Left kidney (tissue), 1 donor: ENCODE measurements at regions not wholly inside any gene's neighbourhood (a gene's known extent, or its start where the extent isn't known, plus 50 kb on each side); places are given as distances from the start of the nearest gene placed in this dataset.
"Not testable (repeated sequence)": the region's sequence is repeated elsewhere in the genome, so short reads cannot be mapped to it uniquely, and the experiment has no call there.

Experiments
- DNase-seq: peaks from one replicate; pipeline ENCODE4 v3.0.0-alpha.2; 2013

GRCh38 chr5:172528440-172528839, 74.1 kb upstream of the SH3PXD2B start:
- DNase-seq, result no peak

DNA sequence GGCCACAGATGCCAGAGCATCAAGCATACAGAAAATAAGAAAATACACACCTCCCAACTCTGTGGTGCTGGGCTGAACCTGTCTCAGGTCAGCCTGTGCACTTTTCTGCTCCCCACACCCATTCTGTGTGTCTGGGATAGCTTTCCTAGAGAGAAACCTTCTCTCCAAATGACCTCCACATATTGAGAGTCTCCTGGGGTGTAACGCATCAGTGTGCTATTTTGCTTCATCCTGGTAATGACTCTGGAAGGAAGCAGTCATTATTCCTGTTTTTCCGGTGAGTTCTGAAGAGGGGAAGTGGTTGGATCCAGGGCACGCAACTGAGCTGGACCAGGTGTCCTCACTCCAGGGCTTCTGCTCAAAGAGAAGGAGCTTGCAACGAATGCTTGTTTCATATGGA, 73.2 kb upstream of the SH3PXD2B start:
- DNase-seq, result no peak

- DNase-seq, result no peak
Observed at GRCh38 chr5:172525996-172526360, 71.7 kb upstream of the SH3PXD2B start.

- DNase-seq, result no peak
Observed at GRCh38 chr5:172525307-172525995, 71.1 kb upstream of the SH3PXD2B start.

DNA sequence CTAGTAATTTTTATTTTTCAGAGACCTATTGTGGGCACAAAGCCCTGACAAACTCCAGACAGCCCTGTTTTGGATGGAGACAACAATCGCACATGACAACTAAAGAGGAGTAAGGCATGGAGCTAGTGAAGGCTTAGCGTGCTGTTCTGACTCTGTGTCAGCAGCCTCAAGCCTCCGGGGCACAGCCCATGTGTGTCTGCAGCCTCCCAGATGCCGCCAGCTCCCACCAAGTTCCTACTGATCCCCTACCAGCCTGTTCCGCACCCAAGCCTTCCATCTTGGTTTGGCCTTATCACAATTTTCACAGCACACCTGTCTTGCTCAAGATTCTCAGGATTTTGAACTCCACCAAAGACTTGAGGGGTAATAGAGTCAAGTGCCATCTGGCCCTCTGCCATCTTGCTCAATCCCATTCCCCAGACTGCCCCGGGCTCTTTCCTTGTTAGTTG, 70.3 kb upstream of the SH3PXD2B start:
- no peak for DNase-seq

DNA sequence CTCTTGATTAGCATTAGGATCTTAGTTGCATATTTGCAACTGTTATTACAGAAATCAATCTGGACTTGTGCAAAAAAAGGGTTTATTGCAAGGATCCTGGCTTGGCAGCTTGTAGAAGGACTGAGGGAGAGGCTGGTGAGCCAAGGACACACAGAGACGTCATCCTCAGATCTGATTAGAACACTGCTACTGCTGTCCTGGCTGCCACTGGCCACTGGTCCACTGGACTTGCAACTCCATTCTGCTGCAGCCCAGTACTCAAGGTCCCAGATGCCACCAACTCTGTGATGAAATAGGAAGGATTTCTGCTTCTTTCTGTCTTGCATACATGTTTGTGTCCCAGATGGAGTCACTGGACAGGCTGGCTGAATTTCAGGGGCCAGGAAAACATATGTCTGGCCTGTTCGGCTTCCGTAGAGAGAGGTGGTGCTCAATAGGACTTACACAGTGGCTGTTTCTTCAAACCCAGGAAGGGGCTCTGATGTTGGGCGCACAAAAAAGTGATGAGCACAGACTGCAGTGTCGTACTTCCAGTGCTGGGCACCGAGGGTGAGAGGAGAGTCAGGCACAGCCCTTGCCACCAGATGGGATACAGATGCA, 68.9 kb upstream of the SH3PXD2B start:
- no peak for DNase-seq

DNA sequence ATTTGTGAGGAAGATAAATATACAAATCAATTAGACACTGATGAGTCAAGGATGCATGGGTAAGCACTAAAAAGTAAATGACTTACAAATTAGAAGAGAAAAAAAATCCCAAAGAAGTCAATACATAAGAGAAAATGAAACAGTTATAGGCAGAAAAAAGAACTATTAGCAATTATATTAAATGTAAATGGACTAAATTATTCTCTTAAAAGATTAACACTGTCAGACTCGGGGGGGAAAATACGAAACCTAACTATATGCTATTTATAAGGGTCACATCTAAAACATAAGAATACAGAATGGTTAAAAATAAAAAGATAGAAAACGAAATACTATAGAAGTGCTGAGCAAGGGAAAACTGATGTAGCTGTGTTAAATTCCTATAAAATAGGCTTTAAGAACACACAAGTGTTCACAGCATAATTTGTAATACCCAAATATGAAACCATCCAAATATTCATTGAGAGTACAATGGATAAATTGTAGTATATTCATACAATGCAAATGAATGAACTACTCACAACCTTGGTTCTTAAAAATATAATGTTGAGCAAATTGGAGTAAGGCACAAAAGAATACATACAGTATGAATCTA, 67.1 kb upstream of the SH3PXD2B start:
- no peak for DNase-seq

- no peak for DNase-seq
Observed at GRCh38 chr5:172511952-172512351, 57.6 kb upstream of the SH3PXD2B start.

GRCh38 chr5:172509405-172509781, 55.1 kb upstream of the SH3PXD2B start:
- no peak for DNase-seq

GRCh38 chr5:172508471-172509404, 54.4 kb upstream of the SH3PXD2B start:
- DNase-seq, result no peak

DNA sequence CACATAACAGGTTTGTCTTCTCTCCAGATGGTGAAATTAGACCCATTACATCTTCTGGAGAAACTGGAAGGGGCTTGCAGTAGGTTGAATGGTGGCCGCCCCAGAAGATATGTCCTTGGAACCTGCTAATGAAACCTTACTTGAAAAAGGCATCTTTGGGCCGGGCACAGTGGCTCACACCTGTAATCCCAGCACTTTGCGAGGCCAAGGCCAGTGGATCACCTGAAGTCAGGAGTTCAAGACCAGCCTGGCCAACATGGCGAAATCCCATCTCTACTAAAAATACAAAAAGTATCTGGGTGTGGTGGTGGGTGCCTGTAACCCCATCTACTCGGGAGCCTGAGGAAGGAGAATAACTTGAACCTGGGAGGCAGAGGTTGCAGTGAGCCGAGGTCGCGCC, 53.2 kb upstream of the SH3PXD2B start:
- not testable (repeated sequence) for DNase-seq

GRCh38 chr5:172506921-172507320, 52.6 kb upstream of the SH3PXD2B start:
- no peak for DNase-seq

DNA sequence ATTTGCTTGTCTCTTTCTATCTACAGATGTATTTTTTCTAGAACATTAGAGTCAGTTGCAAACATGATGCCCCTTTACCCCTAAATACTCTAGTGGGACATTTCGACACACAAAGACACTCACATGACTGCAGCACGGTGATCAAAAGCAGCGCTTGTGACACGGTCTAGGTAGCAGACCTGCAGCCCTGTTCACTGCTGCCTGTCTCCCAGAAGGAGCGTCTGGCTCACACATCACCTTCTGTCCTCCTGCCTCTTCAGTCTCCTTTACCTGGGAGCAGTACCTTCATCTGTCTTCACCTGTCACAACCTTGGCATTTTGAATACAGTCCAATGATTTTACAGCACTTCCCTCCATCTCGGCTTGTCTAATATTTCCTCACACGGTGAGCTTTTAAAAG, 51.9 kb upstream of the SH3PXD2B start:
- no peak for DNase-seq

GRCh38 chr5:172505845-172506244, 51.5 kb upstream of the SH3PXD2B start:
- no peak for DNase-seq

DNA sequence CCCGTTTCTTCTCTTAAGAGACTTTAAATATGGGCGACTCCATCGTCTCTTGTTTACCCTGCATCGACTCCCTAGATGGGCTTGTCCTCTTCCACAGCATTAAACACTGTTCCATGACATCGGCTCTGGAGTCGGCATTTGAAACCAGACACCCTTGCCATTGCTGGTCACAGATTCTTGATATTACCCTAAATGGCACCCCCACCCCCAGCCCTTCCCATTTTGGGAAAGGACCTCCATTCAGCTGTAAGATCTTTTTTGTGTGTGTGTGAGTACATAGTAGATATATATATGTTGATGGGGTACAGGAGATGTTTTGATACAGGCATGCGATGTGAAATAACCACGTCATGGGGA, 51.1 kb upstream of the SH3PXD2B start:
- no peak for DNase-seq

- no peak for DNase-seq
Observed at GRCh38 chr5:172504701-172505402, 50.5 kb upstream of the SH3PXD2B start.

GRCh38 chr5:172503925-172504700, 49.8 kb upstream of the SH3PXD2B start:
- no peak for DNase-seq
